ENCODE measurements at regions not wholly inside any gene's neighbourhood (a gene's known extent, or its start where the extent isn't known, plus 50 kb on each side); places are given as distances from the start of the nearest gene placed in this dataset.

GRCh38 chr2:128970332-128971116 is 651.9 kb upstream of the HS6ST1 start:
- no peak for TF ChIP-seq POLR2A (IDR thresholded peaks at IDR 0.05)
- TF ChIP-seq, protein P1, sequence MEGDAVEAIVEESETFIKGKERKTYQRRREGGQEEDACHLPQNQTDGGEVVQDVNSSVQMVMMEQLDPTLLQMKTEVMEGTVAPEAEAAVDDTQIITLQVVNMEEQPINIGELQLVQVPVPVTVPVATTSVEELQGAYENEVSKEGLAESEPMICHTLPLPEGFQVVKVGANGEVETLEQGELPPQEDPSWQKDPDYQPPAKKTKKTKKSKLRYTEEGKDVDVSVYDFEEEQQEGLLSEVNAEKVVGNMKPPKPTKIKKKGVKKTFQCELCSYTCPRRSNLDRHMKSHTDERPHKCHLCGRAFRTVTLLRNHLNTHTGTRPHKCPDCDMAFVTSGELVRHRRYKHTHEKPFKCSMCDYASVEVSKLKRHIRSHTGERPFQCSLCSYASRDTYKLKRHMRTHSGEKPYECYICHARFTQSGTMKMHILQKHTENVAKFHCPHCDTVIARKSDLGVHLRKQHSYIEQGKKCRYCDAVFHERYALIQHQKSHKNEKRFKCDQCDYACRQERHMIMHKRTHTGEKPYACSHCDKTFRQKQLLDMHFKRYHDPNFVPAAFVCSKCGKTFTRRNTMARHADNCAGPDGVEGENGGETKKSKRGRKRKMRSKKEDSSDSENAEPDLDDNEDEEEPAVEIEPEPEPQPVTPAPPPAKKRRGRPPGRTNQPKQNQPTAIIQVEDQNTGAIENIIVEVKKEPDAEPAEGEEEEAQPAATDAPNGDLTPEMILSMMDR (IDR thresholded peaks at IDR 0.05): no peak
- no peak for DNase-seq

GRCh38 chr2:128973566-128973965 is 654.9 kb upstream of the HS6ST1 start:
- TF ChIP-seq POLR2A (IDR thresholded peaks at IDR 0.05): no peak
- DNase-seq: no peak
- Histone ChIP-seq H3K27ac (no peak overlapping the region), H3K36me3 (no peaks in the 10 kb centered on the region), H3K27me3 (no peaks in the 10 kb centered on the region), H3K4me1 (no peaks in the 10 kb centered on the region), H3K9me3 (no peaks in the 10 kb centered on the region), H3K4me3 (replicated peaks in 1 of 3) (no peak overlapping the region)
- 83 to 99% methylated on average over 4 of the region's 4 CpGs for WGBS, 2 donors
- intact Hi-C loops (cut with DNase I): no loop called here

More at GRCh38 chr2:128970332-128971116, 651.9 kb upstream of the HS6ST1 start:
- no peak overlapping the region for H3K4me3 ChIP-seq (replicated peaks in 1 of 3)
- intact Hi-C loops (cut with DNase I): no loop called here
- H3K36me3 ChIP-seq: no peaks in the 10 kb centered on the region
- no peaks in the 10 kb centered on the region for H3K4me1 ChIP-seq
- no peaks in the 10 kb centered on the region for H3K27me3 ChIP-seq
- WGBS, 2 donors: 62% methylated on average over 10 of the region's 10 CpGs
- no peaks in the 10 kb centered on the region for H3K9me3 ChIP-seq
- H3K27ac ChIP-seq: no peak overlapping the region

DNA sequence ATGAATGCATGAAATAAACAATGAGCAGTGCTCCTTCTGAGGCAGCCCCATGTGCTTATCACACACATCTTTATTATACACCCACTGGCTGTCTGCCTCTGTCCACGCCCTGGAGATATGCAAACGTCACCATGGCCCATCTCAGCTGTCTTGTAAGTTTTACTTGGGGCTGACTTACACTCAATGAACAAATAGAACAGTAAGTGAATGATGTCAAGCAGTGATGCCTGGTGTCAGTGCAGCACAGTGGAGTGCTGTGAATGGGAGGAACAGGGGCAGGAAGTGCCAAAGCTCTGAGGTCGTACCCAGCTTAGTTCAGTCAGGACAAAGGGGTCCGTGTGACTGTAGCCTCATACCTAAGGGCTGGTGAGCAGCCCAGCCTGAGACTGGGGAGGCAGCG is 659.5 kb upstream of the HS6ST1 start:
- Histone ChIP-seq H3K4me1 (no peaks in the 10 kb centered on the region), H3K9me3 (no peaks in the 10 kb centered on the region), H3K4me3 (replicated peaks in 1 of 3) (no peak overlapping the region), H3K27ac (no peak overlapping the region), H3K27me3 (no peaks in the 10 kb centered on the region), H3K36me3 (no peaks in the 10 kb centered on the region)
- no peak for DNase-seq
- WGBS, 2 donors: 61 to 66% methylated on average over 5 of the region's 5 CpGs
- no peak for TF ChIP-seq POLR2A (IDR thresholded peaks at IDR 0.05)
- TF ChIP-seq, protein P1 (IDR thresholded peaks at IDR 0.05): no peak
- intact Hi-C loops (cut with DNase I): no loop called here

DNA sequence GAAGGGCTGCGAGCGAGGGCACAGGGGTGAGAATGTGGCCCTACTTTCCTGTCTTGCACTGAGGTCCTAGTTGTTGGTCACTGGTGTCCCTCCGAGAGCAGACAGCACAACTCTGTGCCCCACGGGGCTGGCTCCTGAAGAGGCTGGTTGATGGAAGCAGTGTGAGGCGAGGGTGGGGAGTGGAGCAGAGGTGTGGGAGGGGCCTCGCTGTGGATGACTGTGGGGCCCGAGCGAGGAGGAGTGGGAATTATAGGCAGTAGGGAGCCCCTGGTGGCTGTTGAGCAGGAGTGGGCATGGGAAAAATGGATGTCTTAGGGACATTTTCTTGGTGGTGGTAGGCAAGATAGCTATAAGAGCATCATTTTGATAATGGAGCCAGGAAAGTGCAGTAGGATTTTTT is 660.5 kb upstream of the HS6ST1 start:
- DNase-seq: no peak
- no peak overlapping the region for H3K4me3 ChIP-seq (replicated peaks in 1 of 3)
- 83 to 86% methylated on average over 8 of the region's 8 CpGs for WGBS, 2 donors
- TF ChIP-seq POLR2A (IDR thresholded peaks at IDR 0.05): no peak
- TF ChIP-seq, protein P1 (IDR thresholded peaks at IDR 0.05): no peak
- no peaks in the 10 kb centered on the region for H3K4me1 ChIP-seq
- no peaks in the 10 kb centered on the region for H3K9me3 ChIP-seq
- intact Hi-C loops (cut with DNase I): no loop called here
- H3K27me3 ChIP-seq: no peaks in the 10 kb centered on the region
- no peak overlapping the region for H3K27ac ChIP-seq
- H3K36me3 ChIP-seq: no peaks in the 10 kb centered on the region

DNA sequence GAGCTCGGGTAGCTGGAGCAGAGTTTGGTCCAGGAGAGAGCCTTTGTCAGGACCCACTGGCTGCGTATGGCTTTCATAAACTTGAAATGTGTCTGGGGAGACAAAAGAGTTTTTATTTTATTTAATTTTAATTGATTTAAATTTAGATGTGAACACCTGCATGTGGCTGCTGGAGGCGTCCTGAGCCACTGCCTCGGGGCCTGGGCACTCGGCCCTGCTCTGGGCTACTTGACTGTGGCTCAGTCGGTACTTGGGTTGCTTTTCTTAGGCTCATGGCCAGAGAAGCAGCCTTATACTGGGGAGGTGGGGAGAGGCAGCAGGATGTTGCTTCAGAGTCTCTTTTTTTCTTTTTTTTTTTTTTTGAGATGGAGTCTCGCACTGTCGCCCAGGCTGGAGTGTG is 661.8 kb upstream of the HS6ST1 start:
- Histone ChIP-seq H3K36me3 (no peaks in the 10 kb centered on the region), H3K27ac (no peak overlapping the region), H3K4me3 (replicated peaks in 1 of 3) (no peak overlapping the region), H3K9me3 (no peaks in the 10 kb centered on the region), H3K27me3 (no peaks in the 10 kb centered on the region), H3K4me1 (no peaks in the 10 kb centered on the region)
- TF ChIP-seq, protein P1 (IDR thresholded peaks at IDR 0.05): no peak
- no peak for TF ChIP-seq POLR2A (IDR thresholded peaks at IDR 0.05)
- intact Hi-C loops (cut with DNase I): no loop called here
- DNase-seq: no peak
- WGBS, 2 donors: 82 to 83% methylated on average over 8 of the region's 8 CpGs

Data from thyroid gland (tissue), 4 donors.